ENCODE measurements at regions not wholly inside any gene's neighbourhood (a gene's known extent, or its start where the extent isn't known, plus 50 kb on each side); places are given as distances from the start of the nearest gene placed in this dataset.

- TF ChIP-seq REST (IDR thresholded peaks at IDR 0.05; ENCODE audit: insufficient read depth in 1 of 2, low read depth in 2 of 2, low read length in 2 of 2) (no peak), TAF1 (IDR thresholded peaks at IDR 0.05; ENCODE audit: borderline replicate concordance, insufficient read depth, low read length) (no peak), FOXP2 (optimal IDR thresholded peaks at IDR 0.05; ENCODE audit: borderline replicate concordance, extremely low read depth, extremely low read length, insufficient read depth) (no peak), SIN3A (IDR thresholded peaks at IDR 0.05; ENCODE audit: borderline replicate concordance, insufficient read depth, low read length) (no peak), POLR2AphosphoS5 (IDR thresholded peaks at IDR 0.05; ENCODE audit: low read depth, low read length) (no peak)
Observed at GRCh38 chr3:90128391-90128790, 1021.0 kb downstream of the EPHA3 start.

DNA sequence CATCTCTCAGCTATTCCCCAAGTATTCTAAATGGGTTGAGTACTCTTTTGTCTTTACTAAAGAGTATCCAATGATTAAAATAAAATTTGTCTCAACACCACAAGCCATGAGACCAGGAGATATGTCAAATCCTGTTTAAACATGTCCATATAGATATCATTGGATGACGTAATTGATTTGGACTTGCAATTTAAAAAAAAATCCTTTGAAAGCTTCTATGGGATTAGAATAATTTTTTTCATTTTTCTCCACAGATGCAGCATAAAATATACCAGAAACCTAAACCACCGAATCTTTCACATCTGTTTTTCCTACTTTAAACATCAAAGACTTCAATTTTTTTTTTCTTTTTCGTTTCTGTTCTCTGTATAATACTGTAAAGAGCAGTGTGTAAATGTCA, 1022.3 kb downstream of the EPHA3 start:
- no peak for TF ChIP-seq FOXP2 (optimal IDR thresholded peaks at IDR 0.05; ENCODE audit: borderline replicate concordance, extremely low read depth, extremely low read length, insufficient read depth)
- no peak for TF ChIP-seq REST (IDR thresholded peaks at IDR 0.05; ENCODE audit: insufficient read depth in 1 of 2, low read depth in 2 of 2, low read length in 2 of 2)
- no peak for TF ChIP-seq POLR2AphosphoS5 (IDR thresholded peaks at IDR 0.05; ENCODE audit: low read depth, low read length)
- no peak for TF ChIP-seq TAF1 (IDR thresholded peaks at IDR 0.05; ENCODE audit: borderline replicate concordance, insufficient read depth, low read length)
- no peak for TF ChIP-seq SIN3A (IDR thresholded peaks at IDR 0.05; ENCODE audit: borderline replicate concordance, insufficient read depth, low read length)

DNA sequence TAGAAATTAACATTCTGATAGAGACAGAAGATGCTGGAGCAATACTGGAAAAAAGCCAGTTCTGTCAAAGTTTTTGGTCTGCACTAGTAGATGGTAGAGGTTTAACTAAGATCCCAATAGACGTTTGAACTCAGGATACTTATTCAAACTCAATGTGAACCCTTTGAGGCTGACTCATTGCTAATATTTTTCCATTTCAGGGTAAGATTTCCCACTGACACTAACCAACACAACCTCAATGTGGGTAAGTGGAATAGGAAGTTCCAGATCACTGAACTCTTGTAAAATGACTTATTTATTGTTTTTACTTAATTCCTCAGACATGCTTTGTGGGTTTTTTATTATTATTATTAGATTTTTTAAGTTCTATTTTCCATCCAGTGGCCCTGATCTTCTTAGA, 1024.8 kb downstream of the EPHA3 start:
- TF ChIP-seq REST (IDR thresholded peaks at IDR 0.05; ENCODE audit: insufficient read depth in 1 of 2, low read depth in 2 of 2, low read length in 2 of 2) (no peak), POLR2AphosphoS5 (IDR thresholded peaks at IDR 0.05; ENCODE audit: low read depth, low read length) (no peak), TAF1 (IDR thresholded peaks at IDR 0.05; ENCODE audit: borderline replicate concordance, insufficient read depth, low read length) (no peak), SIN3A (IDR thresholded peaks at IDR 0.05; ENCODE audit: borderline replicate concordance, insufficient read depth, low read length) (no peak), FOXP2 (optimal IDR thresholded peaks at IDR 0.05; ENCODE audit: borderline replicate concordance, extremely low read depth, extremely low read length, insufficient read depth) (no peak)

GRCh38 chr3:90134090-90134489, 1026.7 kb downstream of the EPHA3 start:
- TF ChIP-seq SIN3A (IDR thresholded peaks at IDR 0.05; ENCODE audit: borderline replicate concordance, insufficient read depth, low read length): no peak
- no peak for TF ChIP-seq FOXP2 (optimal IDR thresholded peaks at IDR 0.05; ENCODE audit: borderline replicate concordance, extremely low read depth, extremely low read length, insufficient read depth)
- TF ChIP-seq TAF1 (IDR thresholded peaks at IDR 0.05; ENCODE audit: borderline replicate concordance, insufficient read depth, low read length): no peak
- TF ChIP-seq REST (IDR thresholded peaks at IDR 0.05; ENCODE audit: insufficient read depth in 1 of 2, low read depth in 2 of 2, low read length in 2 of 2): no peak
- TF ChIP-seq POLR2AphosphoS5 (IDR thresholded peaks at IDR 0.05; ENCODE audit: low read depth, low read length): no peak
